HG02840 (cell line): ENCODE measurements at regions not wholly inside any gene's neighbourhood (a gene's known extent, or its start where the extent isn't known, plus 50 kb on each side); places are given as distances from the start of the nearest gene placed in this dataset.
"Not testable (repeated sequence)": the region's sequence is repeated elsewhere in the genome, so short reads cannot be mapped to it uniquely, and the experiment has no call there.

Experiments
- ATAC-seq: cut with Tn5 transposase; IDR thresholded peaks from one replicate; pipeline ENCODE4 v1.9.1; 2021; ENCODE audit warnings: mild to moderate bottlenecking, moderate library complexity, moderate number of reproducible peaks; ENCODE audit not compliant: unreplicated experiment, low FRiP score

DNA sequence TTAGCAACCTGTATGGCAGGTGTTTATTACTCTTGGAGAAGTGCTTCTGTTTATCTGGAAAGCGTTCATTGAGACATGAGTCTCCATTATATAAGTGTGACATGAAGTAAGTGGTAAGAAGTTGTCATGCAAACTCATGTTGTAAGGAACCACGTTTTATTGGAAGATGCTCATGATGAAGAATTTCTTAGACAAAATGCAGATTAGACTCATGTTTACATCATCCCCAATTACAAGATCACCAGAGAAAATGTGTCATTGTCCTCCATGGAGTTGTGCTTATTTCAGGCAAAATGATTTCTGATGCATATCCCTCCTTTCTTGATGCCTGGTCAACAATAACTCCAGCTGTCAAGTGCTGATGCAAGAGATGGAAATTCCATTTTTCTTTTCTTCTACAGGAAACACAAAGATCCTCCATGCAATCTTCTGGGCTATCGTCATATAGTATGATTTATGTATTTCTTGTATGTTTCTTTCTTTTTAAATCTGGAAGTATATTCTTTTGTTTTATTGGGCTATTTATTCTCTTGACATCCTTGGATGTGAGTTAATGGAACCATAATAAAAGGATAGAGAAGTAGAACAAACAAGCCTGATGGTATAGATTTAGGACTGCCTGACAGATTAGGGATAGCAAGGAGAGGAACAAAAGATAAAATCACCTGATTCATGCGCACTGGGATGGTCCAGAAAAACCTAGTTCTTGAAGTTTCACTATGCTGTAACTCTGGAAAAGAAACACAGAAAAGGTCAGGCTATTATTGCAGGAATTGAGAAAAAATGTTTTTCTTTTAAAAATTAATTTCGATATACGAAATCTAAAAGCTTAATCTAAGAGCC lies 50.7 kb upstream of the DIAPH3 start:
- ATAC-seq, result no peak

DNA sequence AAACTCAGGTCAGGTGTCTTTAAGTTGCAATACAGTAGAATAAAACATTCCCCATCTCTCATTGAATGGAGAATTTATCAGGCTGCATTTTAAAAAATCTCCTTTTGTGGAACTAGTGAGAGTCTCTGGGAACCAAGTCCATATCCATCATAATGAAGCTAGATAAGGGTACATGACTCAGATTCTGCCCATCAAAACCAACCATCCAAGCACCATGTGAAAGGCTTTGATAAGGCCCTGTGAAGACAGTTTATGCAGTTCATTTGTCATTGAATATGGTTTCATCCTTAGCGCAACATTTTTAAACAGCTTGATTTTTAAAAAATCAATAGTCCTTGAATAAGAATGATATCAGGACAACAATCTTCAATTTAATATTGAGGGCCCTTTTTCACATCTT lies 56.3 kb upstream of the DIAPH3 start:
- no peak for ATAC-seq

DNA sequence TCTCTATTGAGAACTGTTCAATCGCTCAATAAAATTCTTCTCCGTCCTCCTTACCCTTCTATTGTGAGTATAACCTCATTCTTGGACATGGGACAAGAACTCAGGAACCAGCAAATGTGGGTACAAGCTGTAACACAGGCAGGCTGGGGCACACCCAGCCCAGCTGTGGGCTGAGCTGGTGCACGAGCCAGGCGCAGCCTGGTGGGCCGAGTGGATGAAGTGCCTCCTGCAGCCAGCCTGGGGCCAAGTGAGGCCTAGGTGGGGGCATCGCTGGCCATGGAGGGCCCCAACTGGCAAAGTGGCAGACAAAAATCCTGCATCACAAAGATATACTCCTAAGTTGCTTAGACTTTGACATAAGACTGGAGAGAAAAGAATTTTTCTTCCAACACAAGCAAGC lies 57.9 kb upstream of the DIAPH3 start:
- no peak for ATAC-seq

DNA sequence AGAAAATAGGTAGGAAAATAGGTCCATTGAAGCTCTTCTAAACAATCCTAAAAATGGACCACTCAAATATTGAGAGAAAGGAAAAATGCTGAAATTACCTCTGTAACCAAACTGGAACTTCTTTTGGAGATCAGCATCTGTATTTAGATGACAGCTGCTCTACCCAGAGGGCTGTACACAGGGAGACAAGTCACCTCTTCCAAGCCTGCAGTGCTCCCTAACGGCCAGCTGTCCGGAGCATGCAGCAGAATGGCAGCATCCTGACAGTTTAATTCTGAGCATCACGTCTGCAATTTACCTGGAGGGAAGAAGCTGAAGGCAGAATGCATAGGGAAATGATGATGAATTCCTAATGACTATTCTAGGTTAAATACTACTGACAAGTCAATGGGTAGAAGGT lies 62.8 kb upstream of the DIAPH3 start:
- no peak for ATAC-seq

DNA sequence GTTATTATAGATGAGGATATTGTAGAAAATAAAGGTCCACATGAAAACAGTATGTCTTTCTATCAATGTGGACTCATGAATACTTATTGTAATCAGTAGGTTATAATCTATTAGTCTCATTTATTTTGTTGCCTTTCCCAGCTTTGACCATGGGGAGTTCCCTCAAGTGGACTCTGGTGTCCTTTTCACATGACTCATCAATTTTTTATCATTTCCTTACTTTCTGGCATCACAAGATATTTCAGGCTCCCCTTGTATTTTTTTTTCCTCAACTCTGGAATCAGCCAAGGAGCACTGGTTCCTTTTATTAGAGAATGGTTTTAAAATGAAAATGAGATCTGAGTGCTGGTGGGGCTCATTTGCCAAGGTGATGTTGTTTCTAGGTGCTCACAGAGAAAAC lies 63.4 kb upstream of the DIAPH3 start:
- no peak for ATAC-seq

DNA sequence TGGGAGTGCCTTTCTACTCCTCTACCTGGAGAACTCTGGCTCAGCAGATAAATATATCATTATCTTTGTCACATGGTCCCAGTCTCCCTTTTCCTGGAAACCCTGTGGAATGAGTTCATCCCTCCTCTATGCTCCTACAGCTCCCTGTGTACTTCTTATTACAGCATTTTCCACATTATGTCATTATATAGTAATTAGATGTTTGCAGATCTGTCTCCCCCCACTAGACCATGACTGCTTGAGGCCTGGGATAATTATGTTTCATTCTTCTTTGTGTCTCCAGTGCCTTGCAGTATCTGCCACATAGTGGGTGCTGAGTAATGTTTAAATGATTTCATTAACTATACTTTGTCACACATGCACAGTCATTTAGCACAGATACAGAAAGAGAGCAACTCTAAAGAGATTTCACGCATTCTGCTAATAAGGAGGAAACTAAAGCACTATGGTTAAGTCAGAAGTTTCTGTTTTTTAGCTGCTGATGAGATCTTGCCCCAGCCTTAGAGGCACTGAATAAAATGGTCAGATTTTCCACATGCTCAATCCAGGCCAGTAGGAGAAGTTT lies 66.1 kb upstream of the DIAPH3 start:
- no peak for ATAC-seq

DNA sequence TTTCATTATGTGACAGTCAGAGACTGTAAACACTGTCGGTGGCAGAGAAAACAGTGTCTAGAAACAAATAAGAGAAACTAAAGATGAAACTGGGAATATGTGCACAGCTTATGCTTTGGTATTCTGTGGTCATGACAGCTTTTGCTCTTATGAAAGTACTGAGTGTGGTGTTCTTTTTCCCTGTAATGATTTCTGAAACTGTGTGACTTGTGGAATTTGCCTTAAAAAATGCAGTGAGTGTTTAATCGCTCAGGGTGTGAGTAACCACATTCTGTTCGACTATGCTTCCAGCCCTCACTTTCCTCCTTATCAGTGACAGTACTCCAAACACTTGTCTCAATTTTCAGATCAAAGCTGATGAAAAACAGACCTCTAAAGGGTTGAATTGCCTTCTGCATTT lies 66.9 kb upstream of the DIAPH3 start:
- ATAC-seq, result no peak

DNA sequence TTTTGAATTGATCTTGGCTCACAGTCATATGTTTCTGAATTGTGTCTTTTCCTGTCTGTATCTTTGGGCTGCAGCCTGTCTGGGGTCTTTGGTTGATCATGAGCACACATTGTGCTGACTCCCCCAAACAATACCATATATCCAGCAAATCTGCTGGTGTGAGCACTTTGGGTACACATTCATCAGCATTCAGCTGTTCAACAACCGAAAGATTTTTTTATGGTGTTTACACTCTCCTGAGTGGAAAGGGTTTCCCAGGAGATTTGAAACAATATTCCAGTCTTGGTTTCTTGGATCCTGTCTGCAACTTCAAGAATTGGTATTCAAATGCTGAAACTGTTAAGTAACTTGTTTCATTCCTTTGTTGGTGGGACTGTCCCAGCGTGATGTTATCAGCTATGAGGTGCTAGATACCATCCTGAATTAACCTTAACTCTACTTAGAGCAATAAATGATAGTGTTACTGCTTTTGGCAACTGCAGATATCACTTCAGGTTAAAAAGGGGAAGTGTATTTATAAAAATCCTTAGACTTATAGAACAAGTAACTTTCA lies 78.4 kb upstream of the DIAPH3 start:
- ATAC-seq, result no peak

DNA sequence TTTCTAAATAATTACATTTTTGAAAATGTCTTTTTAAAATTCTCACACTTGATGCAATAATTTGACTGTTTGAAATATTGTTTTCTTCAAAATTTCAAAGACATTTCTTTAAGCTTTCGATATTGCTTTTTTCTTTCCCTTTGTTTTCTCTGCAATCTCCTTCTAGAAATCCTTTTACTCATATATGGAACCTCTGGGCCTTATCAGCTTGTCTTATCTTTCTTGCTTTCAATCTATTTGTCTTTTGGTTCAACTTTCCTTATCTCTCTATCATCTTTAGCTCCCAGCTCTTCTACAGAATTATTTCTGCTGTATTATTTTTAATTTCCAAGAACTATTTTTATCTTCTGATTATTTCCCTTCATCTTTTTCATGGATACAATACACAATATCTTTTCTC lies 80.7 kb upstream of the DIAPH3 start:
- ATAC-seq, result no peak

DNA sequence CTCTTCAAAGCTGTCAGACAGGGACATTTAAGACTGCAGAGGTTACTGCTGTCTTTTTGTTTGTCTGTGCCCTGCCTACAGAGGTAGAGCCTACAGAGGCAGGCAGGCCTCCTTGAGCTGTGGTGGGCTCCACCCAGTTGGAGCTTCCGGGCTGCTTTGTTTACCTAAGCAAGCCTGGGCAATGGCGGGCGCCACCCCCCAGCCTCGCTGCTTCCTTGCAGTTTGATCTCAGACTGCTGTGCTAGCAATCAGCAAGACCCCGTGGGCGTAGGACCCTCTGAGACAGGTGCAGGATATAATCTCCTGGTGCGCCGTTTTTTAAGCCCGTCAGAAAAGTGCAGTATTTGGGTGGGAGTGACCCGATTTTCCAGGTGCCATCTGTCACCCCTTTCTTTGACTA lies 87.7 kb upstream of the DIAPH3 start:
- ATAC-seq, result not testable (repeated sequence)

DNA sequence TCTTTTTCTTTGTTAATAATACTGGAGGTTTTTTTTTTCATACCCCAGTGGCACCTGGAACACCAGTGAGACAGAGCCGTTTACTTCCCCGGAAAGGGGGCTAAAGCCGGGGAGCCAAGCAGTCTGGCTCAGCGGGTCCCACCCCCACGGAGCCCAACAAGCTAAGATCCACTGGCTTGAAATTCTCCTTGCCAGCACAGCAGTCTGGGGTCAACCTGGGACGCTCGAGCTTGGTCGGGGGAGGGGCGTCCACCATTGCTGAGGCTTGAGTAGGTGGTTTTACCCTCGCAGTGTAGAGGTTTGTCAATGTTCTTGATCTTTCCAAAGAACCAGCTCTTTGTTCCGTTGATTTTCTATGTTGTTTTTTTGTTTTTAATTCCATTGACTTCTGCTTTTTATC lies 94.6 kb upstream of the DIAPH3 start:
- ATAC-seq, result no peak

DNA sequence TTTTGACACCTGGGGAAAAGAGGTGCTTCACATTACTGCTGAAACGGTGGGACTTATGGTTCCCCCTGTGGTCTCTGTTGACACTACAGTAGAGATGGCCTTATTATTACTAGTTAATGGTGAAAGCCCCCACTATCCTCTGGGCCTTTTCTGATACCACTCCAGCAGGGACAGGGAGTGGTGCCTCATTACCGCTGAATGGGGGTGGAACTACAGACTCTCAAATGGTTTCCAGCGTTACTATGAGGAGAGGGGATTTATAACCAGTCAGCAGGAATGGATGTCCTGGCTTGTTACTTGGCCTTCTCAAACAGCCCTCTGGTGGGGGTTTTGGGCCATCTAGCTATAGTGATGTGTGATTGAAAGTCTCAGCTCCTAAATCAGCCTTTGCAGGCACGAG lies 96.7 kb upstream of the DIAPH3 start:
- no peak for ATAC-seq

DNA sequence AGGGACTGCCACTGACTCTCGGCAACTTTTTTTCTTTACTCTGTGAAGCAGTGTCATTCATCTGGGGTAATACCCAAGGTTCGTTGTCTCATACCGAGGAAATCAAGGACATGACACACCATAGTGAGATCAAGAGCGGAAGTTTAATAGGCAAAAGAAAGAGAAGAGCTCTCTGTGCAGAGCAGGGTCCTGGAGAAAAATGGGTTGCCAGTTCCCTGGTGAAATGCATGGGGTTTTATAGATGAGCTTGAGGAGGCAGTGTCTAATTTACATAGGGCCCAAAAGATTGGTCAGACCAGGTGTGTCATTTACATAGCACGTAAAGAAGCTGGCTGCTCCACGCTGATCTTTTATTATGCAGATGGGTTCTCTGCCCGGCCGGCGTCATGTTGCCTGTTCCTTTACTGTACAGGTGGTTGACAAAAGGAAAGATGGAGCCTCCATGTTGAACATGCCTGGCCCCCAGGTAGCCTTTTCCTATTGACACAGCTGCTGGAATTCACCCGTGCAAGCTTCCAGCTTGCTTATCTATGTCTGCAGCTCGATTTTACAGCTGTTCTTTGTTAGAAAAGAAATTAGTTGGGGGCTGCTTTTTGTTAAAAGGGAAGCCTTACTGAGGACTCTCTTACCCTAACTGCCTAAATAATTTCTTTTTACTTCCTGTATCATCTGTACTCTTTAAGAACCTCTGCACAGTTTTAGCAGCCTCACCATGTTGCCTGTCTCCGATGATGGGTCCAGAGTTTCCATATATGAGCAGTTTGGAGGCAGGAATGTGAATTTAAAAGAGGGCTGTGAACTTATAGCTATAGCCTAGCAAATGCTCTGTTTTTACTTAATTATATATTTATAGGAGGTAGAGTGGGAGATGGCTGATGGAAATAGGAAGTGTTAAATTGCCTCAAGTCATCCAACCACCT lies 98.0 kb upstream of the DIAPH3 start:
- no peak for ATAC-seq

DNA sequence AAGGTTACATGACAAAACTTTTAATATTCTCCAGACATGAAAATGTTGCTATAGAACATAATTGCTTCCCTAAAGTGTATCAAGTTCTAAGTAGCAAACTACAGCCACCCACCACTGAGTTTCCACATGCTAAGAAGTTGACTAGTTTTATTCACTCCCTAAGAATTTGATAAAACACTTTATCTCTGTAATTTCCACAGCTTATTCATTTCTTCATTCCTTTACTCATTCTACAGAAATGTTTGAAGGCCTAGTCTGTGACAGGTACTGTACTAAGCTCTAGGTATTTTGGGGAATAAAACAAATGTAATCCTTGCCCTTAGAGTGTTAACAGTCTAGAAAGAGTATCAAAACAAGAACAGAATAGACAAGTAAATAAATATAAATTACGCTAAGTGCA lies 101.8 kb upstream of the DIAPH3 start:
- ATAC-seq, result no peak

DNA sequence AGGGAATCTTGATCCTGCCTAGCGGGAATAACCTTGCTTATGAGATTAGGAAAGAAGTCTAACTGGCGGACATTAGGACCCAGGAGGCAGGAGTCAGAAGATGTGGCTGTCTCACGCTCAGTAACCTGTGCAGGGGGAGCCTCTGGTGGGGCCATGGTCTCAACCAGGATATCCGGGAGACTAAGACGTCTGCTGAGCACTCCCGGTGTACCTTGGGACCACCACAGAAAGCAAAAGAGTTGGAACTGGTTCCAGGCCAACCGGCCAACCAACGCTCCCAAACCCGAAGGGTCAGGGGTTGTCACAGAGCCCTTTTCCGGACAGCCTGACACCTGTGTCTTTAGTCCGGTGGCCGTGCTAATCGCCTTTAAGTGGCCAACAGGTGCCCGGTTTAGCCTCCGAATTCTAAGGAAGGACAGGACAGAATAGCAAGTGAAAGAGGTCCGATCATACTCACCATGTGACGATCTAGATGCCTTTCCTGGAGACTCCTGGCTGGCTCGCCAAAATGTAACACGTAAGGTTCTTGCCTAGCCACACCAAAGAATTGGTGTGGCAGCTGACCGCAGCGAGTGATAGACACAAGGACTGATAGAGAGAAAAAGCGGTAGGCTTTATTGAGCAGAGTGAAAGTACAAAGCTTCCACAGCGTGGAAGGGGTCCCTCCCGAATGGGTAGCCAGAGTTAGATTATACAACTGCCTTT lies 103.9 kb upstream of the DIAPH3 start:
- peak; percentile 86 for ATAC-seq

DNA sequence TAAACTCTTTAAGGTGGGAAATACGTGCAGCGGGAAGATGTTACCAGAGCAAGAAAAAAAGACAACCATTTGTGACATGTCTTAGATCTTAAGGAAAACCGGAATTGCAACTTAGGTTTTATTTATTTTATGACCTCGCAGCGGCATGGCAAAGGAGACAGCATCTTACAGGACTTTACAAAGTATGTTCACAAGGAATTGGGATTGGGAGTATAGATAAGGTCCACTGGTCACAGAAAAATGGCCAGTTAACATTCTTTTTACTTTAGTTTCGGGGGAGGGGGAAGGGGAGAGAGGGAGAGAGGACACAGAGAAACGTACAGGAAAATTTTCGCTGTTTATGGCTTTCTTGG lies 104.5 kb upstream of the DIAPH3 start:
- ATAC-seq, result no peak

DNA sequence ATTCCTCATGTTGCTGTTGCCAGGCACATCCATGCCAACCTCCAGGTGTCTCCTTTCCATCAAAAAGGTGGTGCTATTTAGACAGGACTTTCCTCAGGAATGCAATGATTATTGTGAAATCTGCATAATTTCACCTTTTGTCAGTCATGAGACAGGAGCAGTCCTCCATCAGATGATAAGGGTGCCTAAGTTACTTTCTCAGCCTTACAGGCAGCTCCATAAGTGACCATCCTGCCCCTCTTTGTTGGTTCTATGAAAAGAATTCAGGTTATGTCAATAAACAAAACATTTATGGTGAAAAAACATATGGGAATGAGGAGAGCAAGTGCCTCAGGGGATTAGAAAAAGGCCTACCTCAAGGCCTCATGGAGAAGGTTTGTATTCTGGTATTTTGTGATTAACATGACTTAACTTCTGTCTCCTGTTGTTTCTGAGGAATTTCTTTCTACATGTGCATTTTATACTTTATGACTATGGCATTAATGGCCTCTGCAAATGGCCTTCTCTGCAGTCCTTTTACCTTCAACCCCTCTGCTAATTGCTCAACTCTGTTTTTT lies 110.3 kb upstream of the DIAPH3 start:
- ATAC-seq, result no peak

DNA sequence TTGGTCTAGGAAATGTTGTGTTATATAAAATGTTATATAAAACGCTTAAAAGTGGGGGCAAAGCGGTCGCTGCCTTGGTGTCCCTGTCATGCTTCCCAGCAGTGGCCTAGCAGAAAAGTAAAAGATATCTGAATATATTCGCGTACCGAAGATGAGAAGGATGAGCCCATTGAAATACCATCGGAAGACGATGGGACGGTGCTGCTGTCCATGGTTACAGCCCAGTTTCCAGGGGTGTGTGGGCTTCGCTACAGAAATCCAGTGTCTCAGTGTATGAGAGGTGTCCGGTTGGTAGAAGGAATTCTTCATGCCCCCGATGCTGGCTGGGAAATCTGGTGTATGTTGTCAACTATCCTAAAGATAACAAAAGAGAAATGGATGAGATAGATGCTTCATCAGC lies 110.9 kb upstream of the DIAPH3 start:
- ATAC-seq, result no peak

DNA sequence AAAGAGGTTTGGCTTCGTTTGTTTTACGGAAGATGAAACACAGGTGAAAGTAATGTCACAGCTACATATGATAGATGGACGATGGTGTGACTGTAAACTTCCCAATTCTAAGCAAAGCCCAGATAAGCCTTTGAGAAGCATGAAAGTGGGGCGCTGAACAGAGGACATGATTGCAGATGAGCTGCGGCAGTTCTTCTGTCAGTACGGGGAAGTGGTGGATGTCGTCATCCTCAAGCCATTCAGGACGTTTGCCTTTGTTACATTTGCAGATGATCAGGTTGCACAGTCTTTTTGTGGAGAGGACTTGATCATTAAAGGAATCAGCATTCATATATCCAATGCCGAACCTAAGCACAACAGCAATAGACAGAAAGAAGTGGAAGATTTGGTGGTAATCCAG lies 111.5 kb upstream of the DIAPH3 start:
- ATAC-seq, result no peak

DNA sequence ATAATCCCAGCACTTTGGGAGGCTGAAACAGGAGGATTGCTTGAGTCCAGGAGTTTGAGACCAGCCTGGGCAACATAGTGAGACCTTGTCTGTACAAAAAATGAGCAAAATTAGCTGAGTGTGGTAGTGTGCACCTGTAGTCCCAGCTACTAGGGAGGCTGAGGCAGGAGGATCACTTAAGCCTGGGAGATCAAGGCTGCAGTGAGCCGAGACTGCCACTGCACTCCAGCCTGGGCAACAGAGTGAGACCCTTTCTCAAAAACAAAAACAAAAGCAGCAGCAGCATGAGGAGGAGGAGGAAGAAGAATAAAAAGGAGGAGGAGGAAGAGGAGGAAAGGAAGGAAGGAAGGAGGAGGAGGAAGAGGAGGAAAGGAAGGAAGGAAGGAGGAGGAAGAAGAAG lies 116.5 kb upstream of the TDRD3 start:
- not testable (repeated sequence) for ATAC-seq
